HCT116 (cell line): ENCODE measurements at regions not wholly inside any gene's neighbourhood (a gene's known extent, or its start where the extent isn't known, plus 50 kb on each side); places are given as distances from the start of the nearest gene placed in this dataset.

Experiments
- CEBPB ChIP-seq: IDR thresholded peaks from 2 replicates; pipeline ENCODE4 v1.6.1; 2012; ENCODE audit warnings: low read depth
- CTCF ChIP-seq, 3 experiments: fragments of 200-600 bp in 1 of 3; sonication (generic) in 1 of 3; IDR thresholded peaks in 2 of 3; conservative IDR thresholded peaks in 1 of 3; 2 replicates each; pipeline ENCODE4 v1.5.1; 2012 to 2017; ENCODE audit warnings: low read depth in 2 of 3, low read length in 2 of 3, antibody characterized with exemption in 1 of 3, borderline replicate concordance in 1 of 3, control low read depth in 1 of 3, mild to moderate bottlenecking in 1 of 3, mixed read lengths in 1 of 3, mixed run types in 1 of 3, moderate library complexity in 1 of 3; ENCODE audit not compliant: insufficient read depth in 1 of 3
- EZH2 ChIP-seq: fragments of 200-600 bp; sonication (generic); IDR thresholded peaks from 2 replicates; pipeline ENCODE4 v1.6.1; 2017; ENCODE audit warnings: antibody characterized with exemption, mixed run types
- EZH2phosphoT487 ChIP-seq: fragments of 200-600 bp; IDR thresholded peaks from 2 replicates; pipeline ENCODE4 v1.6.1; 2018; ENCODE audit warnings: antibody characterized with exemption, borderline replicate concordance
- POLR2A ChIP-seq: IDR thresholded peaks from 2 replicates; pipeline ENCODE4 v1.7.0; 2011; ENCODE audit warnings: borderline replicate concordance; ENCODE audit not compliant: insufficient read depth, insufficient read length; ENCODE audit errors: extremely low read depth
- RAD21 ChIP-seq: IDR thresholded peaks from 2 replicates; pipeline ENCODE4 v1.6.1; 2012; ENCODE audit warnings: low read depth, mild to moderate bottlenecking
- REST ChIP-seq: IDR thresholded peaks from 2 replicates; pipeline ENCODE4 v1.6.1; 2012; ENCODE audit warnings: low read depth
- SRF ChIP-seq: IDR thresholded peaks from 2 replicates; pipeline ENCODE4 v1.6.1; 2012; ENCODE audit warnings: low read depth

- TF ChIP-seq CTCF (IDR thresholded peaks at IDR 0.05 in 2 of 3, conservative IDR thresholded peaks at IDR 0.05 in 1 of 3; ENCODE audit: borderline replicate concordance in 1 of 3, insufficient read depth in 1 of 3, low read depth in 2 of 3, low read length in 2 of 3) (no peak), EZH2 (no peak), RAD21 (no peak), CEBPB (no peak), POLR2A (no peak), SRF (no peak), REST (no peak), EZH2phosphoT487 (no peak)
Measured at GRCh38 chr6:25007269-25007699, 71.5 kb upstream of the RIPOR2 start.
